HEK293 (cell line): ENCODE measurements at regions not wholly inside any gene's neighbourhood (a gene's known extent, or its start where the extent isn't known, plus 50 kb on each side); places are given as distances from the start of the nearest gene placed in this dataset.

ENCODE experiments used
- CTCF ChIA-PET: fragments of 350-600 bp; formaldehyde crosslinking; extraction: SDS; loops from one replicate; lab custom pipeline; 2021; ENCODE audit warnings: antibody characterized with exemption; lab: Yijun Ruan, JAX
- POLR2A ChIA-PET: fragments of 300-600 bp; formaldehyde crosslinking; extraction: SDS; loops from one replicate; lab custom pipeline; 2020; ENCODE audit warnings: antibody characterized with exemption, inconsistent platforms; lab: Yijun Ruan, JAX
- H3K27ac ChIP-seq: fragments of 200-500 bp; sonication (Bioruptor generic); 2 replicates; pipeline ENCODE4 v1.5.1; 2014; ENCODE audit warnings: low read depth, low read length, control low read depth, inconsistent platforms; ENCODE audit errors: extremely low read depth
- H3K36me3 ChIP-seq, 2 experiments: fragments of 200-500 bp in 1 of 2; sonication (Bioruptor generic) in 1 of 2; 1 replicate in 1 of 2; 2 replicates in 1 of 2; pipeline ENCODE4 v1.5.1; 2014 to 2017; ENCODE audit warnings: inconsistent platforms in 2 of 2, low read length in 2 of 2; ENCODE audit not compliant: control insufficient read depth in 2 of 2, insufficient read depth in 1 of 2
- H3K4me1 ChIP-seq: fragments of 200-500 bp; sonication (Bioruptor generic); 2 replicates; pipeline ENCODE4 v1.5.1; 2014; ENCODE audit warnings: mild to moderate bottlenecking, low read length, inconsistent platforms; ENCODE audit not compliant: control insufficient read depth, insufficient read depth
- H3K4me3 ChIP-seq: 2 replicates; pipeline ENCODE4 v1.5.1; 2011; ENCODE audit warnings: low read depth, mild to moderate bottlenecking, control low read depth, low read length, moderate library complexity
- H3K9me3 ChIP-seq: fragments of 200-500 bp; sonication (Bioruptor generic); 2 replicates; pipeline ENCODE4 v1.5.1; 2014; ENCODE audit warnings: low read depth, low read length, inconsistent platforms; ENCODE audit not compliant: control insufficient read depth, insufficient read depth
- PBX3 ChIP-seq: sonication (generic); formaldehyde crosslinking; IDR thresholded peaks from 2 replicates; pipeline ENCODE4 v1.8.1; 2022; ENCODE audit warnings: mild to moderate bottlenecking, moderate library complexity, missing genetic modification reagents
- PRDM6 ChIP-seq: fragments of 450-650 bp; formaldehyde crosslinking; IDR thresholded peaks from 2 replicates; pipeline ENCODE4 v1.5.1; 2017; ENCODE audit warnings: missing biosample characterization, missing genetic modification characterization
- SP2 ChIP-seq: fragments of 450-650 bp; formaldehyde crosslinking; IDR thresholded peaks from 2 replicates; pipeline ENCODE4 v1.5.1; 2016; ENCODE audit warnings: missing biosample characterization, missing genetic modification characterization
- TSHZ1 ChIP-seq: fragments of 450-650 bp; formaldehyde crosslinking; IDR thresholded peaks from 2 replicates; pipeline ENCODE4 v1.5.1; 2016; ENCODE audit warnings: missing biosample characterization, missing genetic modification characterization, borderline replicate concordance
- ZNF140 ChIP-seq: fragments of 450-650 bp; formaldehyde crosslinking; IDR thresholded peaks from 2 replicates; pipeline ENCODE4 v1.5.1; 2016; ENCODE audit warnings: missing biosample characterization, missing genetic modification characterization
- ZNF146 ChIP-seq: fragments of 450-650 bp; formaldehyde crosslinking; IDR thresholded peaks from 2 replicates; pipeline ENCODE4 v1.5.1; 2016; ENCODE audit warnings: missing biosample characterization, missing genetic modification characterization
- ZNF433 ChIP-seq: fragments of 450-650 bp; formaldehyde crosslinking; IDR thresholded peaks from 2 replicates; pipeline ENCODE4 v1.5.1; 2016; ENCODE audit warnings: missing biosample characterization, missing genetic modification characterization, low read depth
- ZNF518A ChIP-seq: fragments of 450-650 bp; formaldehyde crosslinking; conservative IDR thresholded peaks from 2 replicates; pipeline ENCODE4 v1.5.1; 2016; ENCODE audit warnings: low read depth, missing biosample characterization, missing genetic modification characterization
- ZNF623 ChIP-seq: fragments of 450-650 bp; formaldehyde crosslinking; IDR thresholded peaks from 2 replicates; pipeline ENCODE4 v1.5.1; 2016; ENCODE audit warnings: missing biosample characterization, missing genetic modification characterization
- ZNF791 ChIP-seq: fragments of 450-650 bp; formaldehyde crosslinking; IDR thresholded peaks from 2 replicates; pipeline ENCODE4 v1.5.1; 2016; ENCODE audit warnings: missing biosample characterization, missing genetic modification characterization

GRCh38 chr12:114864837-114865551, 181.0 kb upstream of the TBX3 start:
- H3K4me3 ChIP-seq = no peak overlapping the region
- H3K9me3 ChIP-seq = no peaks in the 10 kb centered on the region
- H3K4me1 ChIP-seq = no peaks in the 10 kb centered on the region
- CTCF ChIA-PET = interaction anchor here (0.6 kb wide), 1 partner anchor 157 kb away, joined by 5 read pairs; no protein-coding TSS in a partner anchor
- TF ChIP-seq ZNF791 (tag by site-specific recombination) (no peak), ZNF623 (tag by site-specific recombination) (no peak), ZNF433 (tag by site-specific recombination) (no peak), ZNF140 (tag by site-specific recombination) (no peak)
- POLR2A ChIA-PET = no interaction called here
- no peak overlapping the region for H3K27ac ChIP-seq
- no peaks in the 10 kb centered on the region for H3K36me3 ChIP-seq

- Histone ChIP-seq H3K27ac (no peak overlapping the region), H3K36me3 (no peaks in the 10 kb centered on the region), H3K9me3 (no peaks in the 10 kb centered on the region), H3K4me3 (no peak overlapping the region), H3K4me1 (no peaks in the 10 kb centered on the region)
- POLR2A ChIA-PET = no interaction called here
- CTCF ChIA-PET = no interaction called here
- TF ChIP-seq TSHZ1 (tag by site-specific recombination) (no peak), PRDM6 (tag by site-specific recombination) (no peak), SP2 (no peak), ZNF518A (no peak), ZNF146 (tag by site-specific recombination) (no peak), PBX3 (CRISPR knock-in tag) (no peak)
Measured at GRCh38 chr12:114863911-114864310, 179.9 kb upstream of the TBX3 start.
